ENCODE measurements at regions not wholly inside any gene's neighbourhood (a gene's known extent, or its start where the extent isn't known, plus 50 kb on each side); places are given as distances from the start of the nearest gene placed in this dataset.

DNA sequence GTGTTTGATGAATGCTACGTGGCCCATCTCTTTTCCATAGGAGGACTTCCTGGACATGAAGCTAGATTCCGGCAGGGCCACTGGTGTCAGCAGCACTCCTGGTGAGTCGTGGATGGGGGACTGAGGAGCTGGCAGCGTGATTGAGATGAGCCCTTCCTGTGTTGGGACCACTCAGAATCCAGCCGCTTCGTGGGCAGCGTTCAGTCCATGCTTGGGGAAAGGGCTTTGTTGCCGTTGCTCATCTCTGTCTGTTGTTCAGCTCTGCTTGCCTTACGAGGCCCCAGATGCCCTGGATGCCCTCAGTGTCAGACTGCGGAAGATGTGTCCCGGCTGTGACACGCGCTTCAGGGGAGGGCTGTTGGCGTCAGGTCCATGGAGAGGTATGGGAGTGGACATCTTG lies 127.1 kb upstream of the RTL1 start:
- H3K36me3 ChIP-seq (replicated peaks in 1 of 2; ENCODE audit: control insufficient read depth in 1 of 2, insufficient read depth in 2 of 2, low read length in 2 of 2), result no peaks in the 10 kb centered on the region
- H3K4me3 Mint-ChIP-seq, result no peak overlapping the region
- H4K20me1 ChIP-seq (ENCODE audit: insufficient read depth, low read length), result no peaks in the 10 kb centered on the region
- 96% methylated on average over 11 of the region's 14 CpGs for WGBS (ENCODE audit: insufficient coverage)
- H3K9me3 ChIP-seq (replicated peaks in 1 of 2; ENCODE audit: control insufficient read depth in 1 of 2, insufficient read depth in 1 of 2, low read length in 2 of 2), result peaks cover 0 to 3% of the 10 kb centered on the region in 2 donors
- H3K27ac ChIP-seq (ENCODE audit: low read depth in 1 of 2, low read length in 2 of 2), result no peak overlapping the region
- no peak overlapping the region for H3K9ac ChIP-seq (ENCODE audit: insufficient read depth, low read length, poor library complexity, severe bottlenecking)
- no peaks in the 10 kb centered on the region for H3K79me2 ChIP-seq (ENCODE audit: insufficient read depth, low read length)
- TF ChIP-seq, protein P1, sequence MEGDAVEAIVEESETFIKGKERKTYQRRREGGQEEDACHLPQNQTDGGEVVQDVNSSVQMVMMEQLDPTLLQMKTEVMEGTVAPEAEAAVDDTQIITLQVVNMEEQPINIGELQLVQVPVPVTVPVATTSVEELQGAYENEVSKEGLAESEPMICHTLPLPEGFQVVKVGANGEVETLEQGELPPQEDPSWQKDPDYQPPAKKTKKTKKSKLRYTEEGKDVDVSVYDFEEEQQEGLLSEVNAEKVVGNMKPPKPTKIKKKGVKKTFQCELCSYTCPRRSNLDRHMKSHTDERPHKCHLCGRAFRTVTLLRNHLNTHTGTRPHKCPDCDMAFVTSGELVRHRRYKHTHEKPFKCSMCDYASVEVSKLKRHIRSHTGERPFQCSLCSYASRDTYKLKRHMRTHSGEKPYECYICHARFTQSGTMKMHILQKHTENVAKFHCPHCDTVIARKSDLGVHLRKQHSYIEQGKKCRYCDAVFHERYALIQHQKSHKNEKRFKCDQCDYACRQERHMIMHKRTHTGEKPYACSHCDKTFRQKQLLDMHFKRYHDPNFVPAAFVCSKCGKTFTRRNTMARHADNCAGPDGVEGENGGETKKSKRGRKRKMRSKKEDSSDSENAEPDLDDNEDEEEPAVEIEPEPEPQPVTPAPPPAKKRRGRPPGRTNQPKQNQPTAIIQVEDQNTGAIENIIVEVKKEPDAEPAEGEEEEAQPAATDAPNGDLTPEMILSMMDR (IDR thresholded peaks at IDR 0.05), result no peak
- no peaks in the 10 kb centered on the region for H3K4me1 Mint-ChIP-seq
- no peaks in the 10 kb centered on the region for H3K4me1 ChIP-seq (ENCODE audit: control insufficient read depth in 1 of 2, insufficient read depth in 2 of 2, low read length in 2 of 2)
- intact Hi-C loops (cut with micrococcal nuclease), result no loop called here
- H3K27me3 Mint-ChIP-seq (ENCODE audit: low read depth in 3 of 3), result peaks cover 2 to 5% (median 3%) of the 10 kb centered on the region in 3 donors
- H3K9me3 Mint-ChIP-seq, result peaks cover 0 to 5% (median 0%) of the 10 kb centered on the region in 7 donors
- H3K27ac Mint-ChIP-seq, result no peak overlapping the region
- H3K4me2 ChIP-seq (replicated peaks; ENCODE audit: extremely low read depth, low read length, poor library complexity, severe bottlenecking), result no peak overlapping the region
- H3K27me3 ChIP-seq (ENCODE audit: control insufficient read depth in 2 of 2, insufficient read depth in 2 of 2, low read length in 2 of 2), result no peaks in the 10 kb centered on the region
- H3K4me3 ChIP-seq (replicated peaks in 1 of 3; ENCODE audit: low read depth in 2 of 3, low read length in 3 of 3), result no peak overlapping the region
- no peak overlapping the region for H2AFZ ChIP-seq (ENCODE audit: insufficient read depth, low read depth, low read length, poor library complexity, severe bottlenecking)
- no peaks in the 10 kb centered on the region for H3K36me3 Mint-ChIP-seq
- no peak for DNase-seq

DNA sequence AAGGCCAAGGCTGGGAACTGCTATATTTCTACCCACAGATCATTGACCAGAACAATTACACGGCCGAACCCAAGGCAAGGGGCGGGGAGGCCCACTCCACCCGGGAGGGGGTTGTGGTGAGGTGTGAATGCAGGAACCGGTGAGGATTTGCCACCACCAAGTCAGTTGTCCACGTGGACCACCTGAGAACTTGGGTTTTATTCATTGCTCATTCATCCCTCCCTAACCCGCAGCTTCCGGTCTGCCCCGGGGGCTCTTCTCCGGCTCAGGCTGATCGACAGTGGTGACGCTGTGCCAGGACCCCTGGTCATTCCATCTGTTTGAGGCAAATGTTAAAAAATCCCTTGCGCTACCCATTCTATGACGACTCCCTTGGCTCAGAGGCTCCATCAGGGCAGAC lies 127.7 kb upstream of the RTL1 start:
- no peaks in the 10 kb centered on the region for H3K36me3 ChIP-seq (replicated peaks in 1 of 2; ENCODE audit: control insufficient read depth in 1 of 2, insufficient read depth in 2 of 2, low read length in 2 of 2)
- H3K36me3 Mint-ChIP-seq, result no peaks in the 10 kb centered on the region
- no peak for DNase-seq
- no peaks in the 10 kb centered on the region for H3K27me3 ChIP-seq (ENCODE audit: control insufficient read depth in 2 of 2, insufficient read depth in 2 of 2, low read length in 2 of 2)
- H3K79me2 ChIP-seq (ENCODE audit: insufficient read depth, low read length), result no peaks in the 10 kb centered on the region
- no peak overlapping the region for H2AFZ ChIP-seq (ENCODE audit: insufficient read depth, low read depth, low read length, poor library complexity, severe bottlenecking)
- peaks cover 2 to 5% (median 4%) of the 10 kb centered on the region in 3 donors for H3K27me3 Mint-ChIP-seq (ENCODE audit: low read depth in 3 of 3)
- no peak overlapping the region for H3K4me2 ChIP-seq (replicated peaks; ENCODE audit: extremely low read depth, low read length, poor library complexity, severe bottlenecking)
- no peak overlapping the region for H3K4me3 ChIP-seq (replicated peaks in 1 of 3; ENCODE audit: low read depth in 2 of 3, low read length in 3 of 3)
- H4K20me1 ChIP-seq (ENCODE audit: insufficient read depth, low read length), result no peaks in the 10 kb centered on the region
- no peaks in the 10 kb centered on the region for H3K4me1 ChIP-seq (ENCODE audit: control insufficient read depth in 1 of 2, insufficient read depth in 2 of 2, low read length in 2 of 2)
- WGBS (ENCODE audit: insufficient coverage), result 97% methylated on average over 9 of the region's 14 CpGs
- TF ChIP-seq, protein P1 (IDR thresholded peaks at IDR 0.05), result no peak
- H3K9me3 ChIP-seq (replicated peaks in 1 of 2; ENCODE audit: control insufficient read depth in 1 of 2, insufficient read depth in 1 of 2, low read length in 2 of 2), result no peaks in the 10 kb centered on the region
- no peak overlapping the region for H3K9ac ChIP-seq (ENCODE audit: insufficient read depth, low read length, poor library complexity, severe bottlenecking)
- peaks cover 0 to 2% (median 0%) of the 10 kb centered on the region in 7 donors for H3K9me3 Mint-ChIP-seq
- no peak overlapping the region for H3K4me3 Mint-ChIP-seq
- H3K4me1 Mint-ChIP-seq, result no peaks in the 10 kb centered on the region
- no peak overlapping the region for H3K27ac Mint-ChIP-seq
- H3K27ac ChIP-seq (ENCODE audit: low read depth in 1 of 2, low read length in 2 of 2), result no peak overlapping the region
- intact Hi-C loops (cut with micrococcal nuclease), result no loop called here

Data from CD14-positive monocyte (primary cell).